ENCODE measurements at regions not wholly inside any gene's neighbourhood (a gene's known extent, or its start where the extent isn't known, plus 50 kb on each side); places are given as distances from the start of the nearest gene placed in this dataset.

- TF ChIP-seq BHLHE40 (IDR thresholded peaks at IDR 0.05; ENCODE audit: borderline replicate concordance) (no peak), ELF4 (IDR thresholded peaks at IDR 0.05) (no peak), FOXK2 (IDR thresholded peaks at IDR 0.05) (no peak), SUZ12 (IDR thresholded peaks at IDR 0.05) (no peak)
Observed at GRCh38 chr13:65926750-65927171, 1303.4 kb downstream of the PCDH9 start.

All from HEK293T (cell line).